Activated CD4-positive, alpha-beta T cell treated with anti-CD3 and anti-CD28 coated beads, Interleukin-2, amount 10 ng/mL, durations not matched to agents 24 days and 14 days (primary cell): ENCODE measurements at regions not wholly inside any gene's neighbourhood (a gene's known extent, or its start where the extent isn't known, plus 50 kb on each side); places are given as distances from the start of the nearest gene placed in this dataset.
A peak's percentile ranks its signal among the peaks of the same experiment; 100 is the strongest.
"Not testable (repeated sequence)": the region's sequence is repeated elsewhere in the genome, so short reads cannot be mapped to it uniquely, and the experiment has no call there.

Experiments used
- DNase-seq: peaks from one replicate; pipeline ENCODE4 v3.0.0; 2022
- H3K27ac Mint-ChIP-seq: one replicate; pipeline ENCODE4 v1.8.0; 2022; ENCODE audit warnings: mild to moderate bottlenecking, mixed read lengths
- H3K27me3 Mint-ChIP-seq: one replicate; pipeline ENCODE4 v1.8.0; 2022; ENCODE audit warnings: mixed read lengths
- H3K36me3 Mint-ChIP-seq: one replicate; pipeline ENCODE4 v1.8.0; 2022; ENCODE audit warnings: low read depth, mild to moderate bottlenecking, mixed read lengths
- H3K4me1 Mint-ChIP-seq: one replicate; pipeline ENCODE4 v1.8.0; 2021; ENCODE audit warnings: mixed read lengths
- H3K4me3 Mint-ChIP-seq: one replicate; pipeline ENCODE4 v1.8.0; 2022; ENCODE audit warnings: mild to moderate bottlenecking, moderate library complexity, mixed read lengths
- H3K9me3 Mint-ChIP-seq: one replicate; pipeline ENCODE4 v1.8.0; 2021; ENCODE audit warnings: mixed read lengths
- intact Hi-C: fragments of 100-400 bp; cut with micrococcal nuclease; formaldehyde crosslinking; loops from one replicate; pipeline ENCODE4 v1.15.1; 2023

DNA sequence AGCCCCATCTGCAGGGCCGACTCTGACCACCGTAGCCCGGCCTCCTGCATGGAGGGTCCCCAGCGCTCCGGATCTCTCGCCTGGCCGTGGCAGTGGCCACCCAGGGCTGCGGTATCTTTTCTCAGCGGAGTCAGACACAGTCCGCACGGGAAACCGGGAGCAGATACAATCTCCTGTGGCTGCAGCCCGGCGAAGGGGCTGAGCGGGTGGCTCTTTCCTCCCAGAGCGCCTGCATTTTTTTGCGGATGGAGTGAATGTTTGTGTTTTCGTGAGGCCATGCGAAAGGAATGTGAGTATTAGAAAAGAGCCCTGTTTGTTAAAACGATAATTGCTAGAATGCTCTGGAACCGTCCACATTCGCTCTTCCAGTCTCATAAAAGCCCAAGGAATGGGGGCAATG is 53.4 kb upstream of the PTCH1 start:
- H3K4me3 Mint-ChIP-seq, result peak overlapping the region; percentile 16
- peaks cover 35% of the 10 kb centered on the region for H3K27me3 Mint-ChIP-seq
- peaks cover 8% of the 10 kb centered on the region for H3K4me1 Mint-ChIP-seq
- no peaks in the 10 kb centered on the region for H3K36me3 Mint-ChIP-seq
- no peaks in the 10 kb centered on the region for H3K9me3 Mint-ChIP-seq
- H3K27ac Mint-ChIP-seq, result no peak overlapping the region
- intact Hi-C loops, result no loop called here
- DNase-seq, result no peak

- intact Hi-C loops, H3K4me3 Mint-ChIP-seq, H3K36me3 Mint-ChIP-seq, DNase-seq, H3K27ac Mint-ChIP-seq, H3K4me1 Mint-ChIP-seq, H3K9me3 Mint-ChIP-seq: not testable (repeated sequence)
- H3K27me3 Mint-ChIP-seq, result peaks cover 35% of the 10 kb centered on the region
Measured at GRCh38 chr9:95568735-95569134, 52.0 kb upstream of the PTCH1 start.
